ENCODE measurements at regions not wholly inside any gene's neighbourhood (a gene's known extent, or its start where the extent isn't known, plus 50 kb on each side); places are given as distances from the start of the nearest gene placed in this dataset.

GRCh38 chr18:78849458-78849857, 130.2 kb upstream of the SALL3 start:
- no peak for DNase-seq

DNA sequence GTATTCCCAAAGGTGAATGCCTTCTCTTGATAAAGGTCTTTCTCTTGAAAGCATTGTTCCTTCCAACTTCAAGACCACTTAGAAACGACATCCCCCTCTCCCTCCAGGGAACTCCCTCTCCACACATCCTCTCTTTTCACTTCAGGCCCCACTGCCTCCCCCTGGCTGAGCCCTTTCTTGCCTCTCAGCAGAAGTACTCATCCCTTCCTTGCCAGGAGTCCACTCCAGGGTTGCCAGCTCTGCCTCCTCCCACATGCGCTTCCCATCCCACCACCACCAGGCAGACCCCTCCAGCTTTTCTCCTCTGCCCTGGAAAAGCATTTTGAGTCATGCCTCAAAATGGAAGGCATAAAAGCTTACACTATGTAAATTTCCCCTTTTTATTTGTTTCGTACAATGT, 126.3 kb upstream of the SALL3 start:
- DNase-seq, result no peak

- DNase-seq, result no peak
These were observed 124.4 kb upstream of the SALL3 start for GRCh38 chr18:78855188-78855587.

DNA sequence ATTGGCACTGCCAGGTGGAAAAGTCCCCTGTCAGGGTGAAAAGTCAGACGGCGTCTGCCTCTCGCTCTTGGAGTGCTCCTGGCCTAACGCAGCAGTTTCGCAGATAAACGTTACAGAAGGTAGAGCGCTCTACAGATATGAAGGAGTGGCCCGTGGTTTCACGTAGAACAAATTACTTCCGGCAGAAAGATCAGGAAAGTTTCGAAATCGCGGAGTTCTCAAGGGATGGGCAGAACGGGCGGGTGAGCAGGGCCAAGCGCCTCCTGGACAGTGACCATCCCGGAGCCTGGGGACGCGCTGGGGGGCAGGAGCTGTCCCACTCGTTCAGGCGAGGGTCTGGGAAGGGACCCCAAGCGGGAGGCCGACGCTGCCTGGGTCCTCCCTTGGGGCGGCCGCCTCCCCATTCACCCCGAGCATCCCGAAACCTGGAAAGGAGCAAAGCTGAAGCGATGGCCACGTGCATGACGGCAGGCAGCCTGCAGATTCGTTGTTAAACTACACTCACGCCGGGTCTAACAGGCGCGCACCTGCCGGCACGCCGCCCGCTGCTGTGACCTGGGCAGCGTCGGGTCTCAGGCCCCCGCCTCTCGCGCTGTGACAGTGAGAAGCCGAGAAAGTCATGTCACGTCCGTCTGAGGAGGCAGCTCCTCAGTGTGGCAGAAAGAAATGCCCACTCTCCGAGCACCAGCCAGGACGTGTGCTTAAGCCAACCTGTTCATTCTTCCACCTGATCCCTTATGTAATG, 122.9 kb upstream of the SALL3 start:
- DNase-seq, result no peak

GRCh38 chr18:78857314-78858150, 122.1 kb upstream of the SALL3 start:
- DNase-seq, result no peak

DNA sequence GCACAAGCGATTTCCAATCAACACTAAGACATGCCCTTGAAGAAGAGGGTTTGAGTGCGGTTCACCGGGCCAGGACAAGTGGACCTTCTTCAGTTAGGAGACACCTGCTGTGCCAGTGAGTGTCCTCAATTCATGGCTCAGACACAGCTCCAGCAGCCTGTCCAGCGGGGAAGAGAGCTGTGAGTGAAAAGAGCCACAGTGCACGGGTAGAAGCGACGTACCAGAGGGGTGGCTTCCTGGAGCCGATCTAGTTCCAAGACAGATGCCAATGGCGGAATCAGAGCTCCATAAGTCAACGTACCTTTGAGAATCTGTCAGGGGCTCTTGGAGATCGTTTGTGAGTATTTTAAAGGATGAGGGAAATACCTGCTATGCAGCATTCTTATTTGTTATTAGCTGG, 119.9 kb upstream of the SALL3 start:
- DNase-seq, result peak; percentile 11

- DNase-seq, result no peak
These were observed 119.5 kb upstream of the SALL3 start for GRCh38 chr18:78860117-78860516.

DNA sequence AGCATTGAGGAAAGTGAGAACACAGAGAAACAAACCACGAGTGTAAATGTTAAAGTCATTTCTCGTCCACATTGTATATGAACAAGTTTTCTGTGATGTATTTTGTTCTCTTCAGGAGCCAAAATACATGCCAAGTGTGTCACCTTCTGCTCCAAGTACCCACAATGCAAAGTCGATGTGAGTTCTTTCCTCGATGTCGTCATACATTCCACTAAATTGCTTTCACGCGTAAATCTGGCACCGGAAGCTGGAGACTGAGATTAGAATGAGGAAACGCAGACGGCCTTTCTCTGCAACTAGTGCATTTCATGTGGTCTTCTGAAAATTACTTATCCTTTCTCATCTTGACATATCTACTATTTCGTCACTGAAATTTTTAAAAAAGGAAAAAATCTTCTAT, 118.5 kb upstream of the SALL3 start:
- no peak for DNase-seq

DNA sequence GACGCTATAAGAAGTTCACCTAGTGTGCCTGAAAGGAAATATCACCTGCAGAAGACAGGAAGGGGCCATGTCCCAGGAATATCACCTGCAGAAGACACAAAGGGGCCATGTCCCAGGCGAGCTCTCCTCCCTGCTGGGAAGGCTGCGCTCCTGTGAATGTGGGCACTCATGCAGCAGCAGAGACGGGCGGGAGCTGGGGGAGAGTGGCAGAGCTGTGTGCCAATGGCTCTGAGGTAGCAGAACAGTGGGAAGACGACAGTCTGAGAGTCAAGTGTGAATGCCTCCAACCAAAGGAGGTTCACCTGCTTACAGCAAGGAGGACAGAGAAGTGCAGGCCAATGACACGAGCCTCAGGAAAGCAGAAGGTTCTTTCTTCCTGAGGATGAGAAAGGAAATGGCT, 117.9 kb upstream of the SALL3 start:
- DNase-seq, result no peak

GRCh38 chr18:78862395-78862794, 117.2 kb upstream of the SALL3 start:
- DNase-seq, result no peak

- no peak for DNase-seq
These were observed 114.5 kb upstream of the SALL3 start for GRCh38 chr18:78865056-78865598.

GRCh38 chr18:78865771-78866310, 113.8 kb upstream of the SALL3 start:
- DNase-seq, result no peak

DNA sequence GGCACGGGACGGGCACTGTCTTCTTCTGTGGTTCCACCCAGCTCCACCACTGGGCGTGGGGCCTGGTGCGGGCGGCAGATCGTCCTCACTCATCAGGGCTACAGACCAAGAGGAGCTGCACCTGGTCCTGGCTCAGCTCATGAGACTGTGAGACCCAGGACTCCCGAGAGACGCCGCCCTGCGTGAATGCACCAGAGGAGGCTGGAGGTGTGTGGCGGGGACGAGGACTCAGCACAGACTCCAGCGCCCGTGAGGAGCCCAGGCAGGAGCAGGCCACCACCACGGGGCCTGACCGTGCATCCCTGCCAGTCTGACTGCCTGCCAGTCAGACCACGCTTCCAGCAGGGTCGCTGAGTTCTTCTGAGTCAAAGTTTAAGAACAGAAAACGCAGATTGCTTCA, 112.5 kb upstream of the SALL3 start:
- DNase-seq, result no peak

DNA sequence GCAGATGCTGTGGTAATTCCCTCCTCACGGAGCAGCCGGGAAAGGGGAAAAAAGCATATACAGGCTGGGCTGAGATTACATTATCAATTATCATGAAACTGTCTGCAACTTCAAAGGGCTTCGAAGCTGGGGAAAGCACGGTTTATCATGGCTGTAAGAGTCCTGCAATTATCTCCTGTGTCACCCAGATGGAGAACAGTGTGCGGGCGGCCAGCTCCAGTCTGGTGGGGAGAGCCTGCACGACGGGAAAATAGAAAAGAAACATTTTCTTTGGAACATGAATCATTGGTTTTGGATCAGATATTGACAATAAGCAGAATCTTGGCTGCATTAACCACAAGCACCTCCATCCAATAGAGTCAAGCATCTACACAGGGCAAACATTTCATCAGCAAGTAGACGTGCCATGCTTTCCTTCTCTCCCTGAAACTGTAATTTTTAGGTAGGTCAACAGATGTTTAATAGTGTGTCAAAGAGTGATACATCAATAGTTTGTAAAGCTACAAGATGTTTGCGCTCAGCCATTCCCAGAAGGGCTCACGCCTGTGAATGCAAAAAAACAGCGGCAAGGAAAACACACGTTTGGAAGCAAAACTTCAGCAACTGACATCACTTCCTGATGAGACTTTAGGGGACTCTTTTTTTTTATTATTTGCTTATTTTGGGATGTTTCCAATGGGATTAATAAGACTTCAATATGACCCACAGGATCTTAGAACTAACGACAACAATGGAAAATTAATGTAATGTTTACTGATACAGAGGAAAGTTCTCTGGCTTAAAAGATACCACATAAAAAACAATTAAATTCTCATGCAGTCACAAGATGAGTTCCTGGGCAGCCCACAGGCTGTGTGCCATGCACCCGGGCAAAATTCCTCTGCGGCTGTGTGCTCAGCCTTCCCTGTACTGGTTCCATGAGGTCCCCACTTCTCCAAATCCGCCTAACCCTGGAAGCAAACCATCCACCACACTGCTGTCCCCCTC, 111.0 kb upstream of the SALL3 start:
- DNase-seq, result no peak

- no peak for DNase-seq
These were observed 108.0 kb upstream of the SALL3 start for GRCh38 chr18:78871618-78872017.

GRCh38 chr18:78873926-78874500, 105.6 kb upstream of the SALL3 start:
- DNase-seq, result no peak

GRCh38 chr18:78875016-78875777, 104.4 kb upstream of the SALL3 start:
- DNase-seq, result peak; percentile 17

- DNase-seq, result no peak
These were observed 103.6 kb upstream of the SALL3 start for GRCh38 chr18:78875778-78876650.

DNA sequence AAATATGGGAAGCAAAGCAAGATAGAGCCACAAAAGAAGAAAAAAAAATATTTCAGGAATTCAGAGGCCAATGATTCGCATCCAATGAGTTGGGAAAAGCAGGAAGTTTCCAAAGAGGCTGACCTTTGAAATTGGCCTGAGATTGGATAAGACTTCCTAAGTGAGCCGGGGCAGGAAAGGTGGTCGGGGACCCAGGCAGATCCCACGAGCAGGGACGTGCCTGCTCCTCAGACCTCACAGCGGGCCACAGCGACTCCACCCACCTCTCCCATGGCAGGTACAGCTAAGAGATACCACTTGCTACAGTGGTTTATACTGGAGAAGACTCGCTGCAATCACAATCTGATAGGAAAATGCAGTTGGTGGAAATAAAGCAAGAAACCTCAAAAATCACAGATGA, 102.8 kb upstream of the SALL3 start:
- DNase-seq, result no peak

DNA sequence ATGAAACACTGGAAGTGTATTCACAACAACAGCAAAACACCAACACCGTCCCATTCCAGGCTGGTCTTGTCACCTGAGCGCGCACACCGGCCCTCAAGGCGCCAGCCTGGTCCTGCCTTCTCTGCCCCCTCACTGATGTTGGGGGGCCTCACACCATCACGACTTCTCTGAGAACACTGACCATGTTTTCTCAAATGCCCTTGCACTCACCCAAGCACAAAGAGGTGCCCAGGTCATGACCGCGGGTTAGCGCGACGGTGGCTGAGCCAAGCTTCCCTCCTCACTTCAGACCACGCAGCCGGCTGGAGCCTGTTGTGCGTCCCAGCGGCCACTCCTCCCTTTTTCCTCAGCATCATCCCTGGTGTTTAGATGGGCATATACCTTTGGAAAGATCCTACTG, 101.3 kb upstream of the SALL3 start:
- no peak for DNase-seq

Measured in NCI-H510A (cell line).